ENCODE measurements at regions not wholly inside any gene's neighbourhood (a gene's known extent, or its start where the extent isn't known, plus 50 kb on each side); places are given as distances from the start of the nearest gene placed in this dataset.

GRCh38 chr12:77401770-77402081, 336.4 kb upstream of the E2F7 start:
- TF ChIP-seq, protein P1, sequence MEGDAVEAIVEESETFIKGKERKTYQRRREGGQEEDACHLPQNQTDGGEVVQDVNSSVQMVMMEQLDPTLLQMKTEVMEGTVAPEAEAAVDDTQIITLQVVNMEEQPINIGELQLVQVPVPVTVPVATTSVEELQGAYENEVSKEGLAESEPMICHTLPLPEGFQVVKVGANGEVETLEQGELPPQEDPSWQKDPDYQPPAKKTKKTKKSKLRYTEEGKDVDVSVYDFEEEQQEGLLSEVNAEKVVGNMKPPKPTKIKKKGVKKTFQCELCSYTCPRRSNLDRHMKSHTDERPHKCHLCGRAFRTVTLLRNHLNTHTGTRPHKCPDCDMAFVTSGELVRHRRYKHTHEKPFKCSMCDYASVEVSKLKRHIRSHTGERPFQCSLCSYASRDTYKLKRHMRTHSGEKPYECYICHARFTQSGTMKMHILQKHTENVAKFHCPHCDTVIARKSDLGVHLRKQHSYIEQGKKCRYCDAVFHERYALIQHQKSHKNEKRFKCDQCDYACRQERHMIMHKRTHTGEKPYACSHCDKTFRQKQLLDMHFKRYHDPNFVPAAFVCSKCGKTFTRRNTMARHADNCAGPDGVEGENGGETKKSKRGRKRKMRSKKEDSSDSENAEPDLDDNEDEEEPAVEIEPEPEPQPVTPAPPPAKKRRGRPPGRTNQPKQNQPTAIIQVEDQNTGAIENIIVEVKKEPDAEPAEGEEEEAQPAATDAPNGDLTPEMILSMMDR (conservative IDR thresholded peaks at IDR 0.05; ENCODE audit: low read length), result no peak
- no peak for TF ChIP-seq EZH2phosphoT487 (IDR thresholded peaks at IDR 0.05; ENCODE audit: borderline replicate concordance)

Data from Loucy (cell line).